Occipital lobe (tissue), 1 donor: ENCODE measurements at regions not wholly inside any gene's neighbourhood (a gene's known extent, or its start where the extent isn't known, plus 50 kb on each side); places are given as distances from the start of the nearest gene placed in this dataset.

Experiments used
- DNase-seq: peaks from one replicate; lab custom pipeline; 2025; lab: John Stamatoyannopoulos, UW

DNA sequence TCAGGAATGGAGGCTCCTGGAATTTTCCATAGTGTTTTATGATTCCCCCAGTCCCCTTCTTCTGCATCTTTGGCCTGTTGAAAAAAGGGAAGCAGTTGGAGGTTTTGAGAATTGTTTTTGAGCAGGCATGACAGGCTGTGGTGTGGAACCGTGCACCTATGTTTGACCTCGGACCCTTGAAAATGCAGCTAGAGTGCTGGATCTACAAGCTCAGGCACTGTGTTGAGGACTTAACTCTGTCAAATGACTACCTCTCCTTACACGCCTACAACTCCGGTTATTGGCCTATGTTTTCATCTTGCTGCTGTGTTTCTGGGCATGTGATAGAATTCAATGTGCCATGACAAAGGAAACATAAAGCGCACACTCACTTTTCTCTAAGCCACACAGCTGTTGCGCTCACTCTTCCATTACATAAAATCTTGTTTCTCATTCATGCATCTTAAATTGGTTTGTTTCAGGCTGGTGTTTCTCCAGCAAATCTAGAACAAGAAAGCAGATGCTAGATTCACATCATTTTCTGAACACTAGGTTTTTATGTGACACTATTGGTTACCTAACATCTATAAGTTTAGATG lies 616.6 kb downstream of the FGF9 start:
- no peak for DNase-seq

DNA sequence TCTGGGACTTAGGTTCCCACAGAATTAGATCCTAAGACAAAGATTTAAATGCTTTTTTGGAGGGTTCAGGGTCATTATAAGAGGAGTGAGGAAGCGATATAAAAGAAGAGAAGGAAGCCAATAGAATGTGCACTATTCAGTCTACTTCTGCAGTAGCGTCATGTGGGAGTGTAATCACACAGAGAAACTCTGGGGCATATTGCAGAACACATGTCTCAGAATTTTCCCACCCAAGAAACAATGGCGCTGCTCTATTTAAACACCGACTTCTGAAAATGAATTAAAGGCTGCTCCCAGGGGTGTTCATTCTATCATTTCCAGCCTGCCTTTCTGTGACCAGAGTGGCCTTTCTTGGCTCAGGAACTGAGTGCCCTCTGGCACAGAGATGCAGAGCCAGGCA lies 617.6 kb downstream of the FGF9 start:
- no peak for DNase-seq

DNA sequence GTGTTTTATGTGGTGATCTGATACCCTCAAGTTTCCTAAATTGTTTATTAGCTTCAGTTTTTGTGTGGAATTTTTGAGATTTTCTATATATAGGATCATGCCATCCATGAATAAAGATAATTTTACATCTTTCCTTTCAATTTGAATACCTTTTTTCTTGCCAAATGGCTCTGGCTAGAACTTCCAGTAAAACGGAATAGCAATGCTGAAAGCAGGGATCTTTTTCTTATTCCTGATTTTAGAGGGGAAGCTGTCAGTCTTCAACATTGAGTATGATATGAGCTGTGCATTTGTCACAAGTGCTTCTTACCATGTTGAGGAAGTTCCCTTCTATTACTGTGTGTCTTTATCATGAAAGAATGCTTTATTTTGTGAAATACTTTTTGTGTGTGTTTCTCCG lies 618.8 kb downstream of the FGF9 start:
- no peak for DNase-seq

DNA sequence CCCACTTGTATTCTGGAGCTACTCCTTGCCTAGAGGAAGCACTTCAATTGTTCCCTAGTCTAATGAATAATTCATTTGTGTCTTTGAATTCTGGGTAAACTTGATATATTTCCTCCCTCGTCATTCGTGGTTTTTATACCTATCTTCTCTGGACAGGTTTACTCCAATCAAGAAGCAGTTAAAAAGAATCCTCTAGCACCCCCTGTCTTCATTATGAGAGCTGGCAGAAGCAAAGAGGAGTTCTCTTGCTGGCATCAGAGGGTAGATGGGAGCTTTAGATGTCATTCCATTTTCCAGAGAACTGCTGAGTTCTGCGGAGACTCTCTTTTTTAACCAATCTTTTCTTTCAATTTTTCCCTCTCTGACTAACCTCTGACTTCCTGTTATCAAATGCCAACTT lies 627.7 kb downstream of the FGF9 start:
- no peak for DNase-seq

DNA sequence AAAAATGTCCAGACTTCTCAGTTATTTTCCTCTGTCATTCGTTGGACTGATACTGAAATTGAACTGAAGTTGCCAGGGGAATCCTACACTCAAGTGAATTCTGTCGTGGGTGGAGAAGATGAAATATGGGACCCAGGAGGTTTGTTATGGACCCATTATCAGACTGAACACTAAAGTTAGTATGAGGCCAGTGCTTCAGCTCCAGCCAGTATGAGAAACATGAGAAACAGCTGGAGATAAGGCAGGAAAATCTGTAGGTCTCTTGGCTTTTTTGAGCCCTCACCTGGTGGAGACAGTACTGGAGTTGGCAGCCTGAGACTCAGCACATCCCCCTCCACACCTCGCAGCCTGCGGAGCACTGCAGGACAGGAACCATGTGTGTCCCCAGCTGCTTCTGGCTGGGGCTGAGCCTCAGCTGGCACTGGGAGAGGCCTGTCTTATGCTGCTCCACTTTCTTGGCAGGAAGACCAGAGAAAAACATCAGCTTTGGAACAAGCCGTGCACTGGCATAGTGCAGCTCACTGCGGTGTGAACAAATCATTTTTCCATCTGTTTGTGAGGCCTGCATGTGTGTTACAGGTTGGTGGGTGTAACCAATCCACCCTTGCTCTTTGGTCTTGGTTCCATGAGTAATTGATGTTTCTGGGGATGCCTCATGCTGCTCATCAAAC lies 641.0 kb downstream of the FGF9 start:
- peak; percentile 49 for DNase-seq

DNA sequence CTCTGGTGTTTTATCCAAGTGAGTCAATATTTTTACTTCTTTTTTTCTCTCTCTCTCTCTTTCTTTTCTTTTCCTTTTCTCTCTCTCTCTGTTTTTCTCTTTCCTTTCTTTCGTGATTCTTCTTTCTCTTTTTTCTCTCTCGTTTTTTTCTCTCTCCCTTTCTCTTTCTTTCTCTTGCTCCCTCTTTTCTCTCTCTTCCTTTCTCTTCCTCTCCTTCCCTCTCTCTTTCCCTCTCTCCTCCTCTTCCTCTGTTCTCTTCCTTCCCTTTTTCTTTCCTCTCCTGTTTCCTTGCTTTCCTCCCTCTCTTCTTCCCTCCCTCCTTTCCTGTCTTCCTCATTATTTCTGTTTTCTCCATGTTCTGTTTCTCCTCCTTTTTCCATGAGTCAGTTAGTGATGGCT lies 641.5 kb downstream of the FGF9 start:
- DNase-seq = no peak

DNA sequence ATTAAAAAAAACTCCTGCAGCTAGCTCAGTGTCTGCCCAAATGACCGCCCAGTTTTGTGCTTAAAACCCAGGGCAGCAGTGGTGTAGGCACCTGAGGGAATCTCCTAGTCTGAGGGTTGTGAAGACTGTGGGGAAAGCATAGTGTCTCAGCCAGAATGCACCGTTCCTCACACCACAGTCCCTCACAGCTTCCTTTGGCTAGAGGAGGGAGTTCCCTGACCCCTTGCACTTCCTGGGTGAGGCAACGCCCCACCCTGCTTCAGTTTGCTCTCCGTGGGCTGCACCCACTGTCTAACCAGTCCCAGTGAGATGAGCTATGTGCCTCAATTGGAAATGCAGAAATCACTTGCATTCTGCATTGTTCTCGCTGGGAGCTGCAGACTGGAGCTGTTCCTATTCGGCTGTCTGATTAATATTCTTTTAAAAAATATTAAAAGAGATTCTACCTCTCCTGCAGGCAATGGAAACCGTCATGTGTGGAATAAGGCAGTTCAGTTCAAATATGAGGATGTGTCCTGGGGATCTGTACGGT lies 645.7 kb downstream of the FGF9 start:
- no peak for DNase-seq

DNA sequence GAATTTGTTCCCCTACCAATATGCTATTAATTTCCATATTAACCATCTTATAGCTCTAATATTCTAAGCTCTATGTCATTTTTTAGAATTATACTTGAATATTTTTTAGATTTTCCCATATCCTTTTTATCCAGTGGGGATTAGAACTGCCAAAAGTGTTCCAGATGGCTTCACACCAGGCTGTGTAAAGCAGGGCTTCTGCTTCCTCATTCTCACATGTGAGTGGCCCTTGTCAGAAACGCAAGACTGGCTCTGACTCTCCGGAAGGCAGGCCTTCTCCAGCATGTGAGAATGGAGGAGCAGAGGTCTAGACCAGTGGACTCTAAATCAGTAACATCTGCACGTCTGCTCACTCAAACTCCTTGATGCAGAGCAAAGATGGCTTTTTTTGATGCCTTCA lies 650.1 kb downstream of the FGF9 start:
- no peak for DNase-seq

DNA sequence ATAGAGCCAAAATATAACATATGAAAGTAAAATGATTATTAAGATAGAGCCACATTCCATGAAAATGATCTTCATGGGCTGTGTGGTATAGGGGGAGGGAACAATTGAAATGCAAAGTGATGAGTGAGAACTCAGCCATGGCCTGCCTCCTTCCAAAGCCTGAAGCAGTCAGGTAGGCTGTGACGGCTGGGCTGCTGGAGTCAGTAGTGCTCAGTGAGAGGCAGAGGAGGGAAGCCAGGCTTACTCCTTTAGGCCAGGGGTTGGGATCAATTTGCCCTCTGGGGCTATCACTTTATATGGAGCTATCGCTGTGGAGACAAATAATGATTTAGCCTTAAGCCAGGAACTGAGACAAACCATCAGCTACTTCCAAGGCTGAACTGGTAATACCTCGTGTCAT lies 654.9 kb downstream of the FGF9 start:
- no peak for DNase-seq

DNA sequence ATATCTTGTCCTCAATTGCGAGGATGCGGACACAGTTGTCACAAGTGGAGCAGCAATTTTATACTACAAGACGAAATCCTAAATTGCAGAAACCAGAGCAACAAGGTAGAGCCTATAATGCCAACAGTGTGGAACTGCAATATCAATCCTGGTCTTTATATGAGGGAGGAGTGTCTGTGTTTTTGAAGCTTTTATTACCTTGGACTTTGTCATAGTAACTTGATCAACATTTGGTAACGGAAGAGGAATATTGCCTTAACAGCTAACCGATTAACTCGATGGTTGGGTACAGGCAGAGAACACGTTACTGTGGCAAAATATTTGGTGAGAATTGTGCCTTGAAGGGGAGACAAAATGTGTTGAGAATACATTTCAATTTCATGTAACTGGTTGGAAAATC lies 661.5 kb downstream of the FGF9 start:
- no peak for DNase-seq

DNA sequence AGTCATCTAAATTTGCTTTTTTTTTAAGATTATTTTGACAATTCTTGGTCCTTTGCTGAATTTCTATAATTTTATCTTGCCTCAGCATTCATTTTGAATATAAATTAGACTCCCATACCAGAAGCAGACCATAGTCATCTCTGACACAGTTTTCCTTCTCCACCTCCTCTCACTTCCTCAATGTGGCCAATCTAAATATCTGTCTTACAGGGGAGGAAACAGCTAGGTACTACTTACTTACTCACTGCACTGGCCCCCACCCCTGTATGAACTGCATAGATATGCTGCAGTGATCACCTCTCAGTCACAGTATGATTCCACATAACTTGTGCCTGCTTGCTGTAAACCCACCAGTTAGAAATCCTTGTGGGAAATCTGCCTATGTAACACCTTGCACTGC lies 665.6 kb downstream of the FGF9 start:
- no peak for DNase-seq

DNA sequence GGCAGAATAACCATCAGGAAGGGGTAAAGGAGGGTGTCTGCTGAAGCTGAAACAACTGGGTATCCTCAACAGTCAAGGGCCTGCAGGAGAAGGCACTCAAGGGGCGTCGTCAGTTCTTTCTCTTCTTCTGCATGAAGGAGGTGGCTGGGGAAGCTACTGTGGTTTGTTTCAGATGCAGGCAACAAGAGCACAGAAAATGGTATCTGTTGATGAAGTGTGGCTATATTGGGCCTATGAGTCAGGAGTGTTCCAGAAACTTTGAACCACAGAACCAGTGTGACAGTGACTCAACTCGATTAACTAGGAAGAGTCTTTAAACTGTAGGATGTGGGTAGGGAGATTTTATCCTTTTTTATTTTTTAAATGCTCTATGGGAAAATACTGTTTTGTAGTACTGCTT lies 686.3 kb downstream of the FGF9 start:
- no peak for DNase-seq

DNA sequence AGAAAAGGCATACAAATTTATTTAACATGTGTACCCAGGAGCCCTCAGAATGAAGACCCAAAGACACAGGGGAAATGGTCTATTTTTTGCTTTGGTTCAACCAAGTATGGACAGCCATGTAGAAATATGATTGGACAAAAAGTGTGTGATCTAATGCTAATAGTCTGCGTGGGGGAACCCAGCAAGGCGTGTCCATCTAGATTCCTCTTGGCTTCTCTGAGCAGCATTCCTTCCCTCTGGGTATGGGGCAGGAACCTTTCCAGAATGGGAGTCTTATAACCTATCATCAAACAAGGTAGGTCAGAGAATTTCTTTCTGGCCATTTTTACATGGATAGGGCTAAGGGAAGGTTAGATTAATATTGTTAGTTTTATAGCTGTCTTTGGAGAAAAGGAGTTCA lies 698.2 kb downstream of the FGF9 start:
- no peak for DNase-seq

DNA sequence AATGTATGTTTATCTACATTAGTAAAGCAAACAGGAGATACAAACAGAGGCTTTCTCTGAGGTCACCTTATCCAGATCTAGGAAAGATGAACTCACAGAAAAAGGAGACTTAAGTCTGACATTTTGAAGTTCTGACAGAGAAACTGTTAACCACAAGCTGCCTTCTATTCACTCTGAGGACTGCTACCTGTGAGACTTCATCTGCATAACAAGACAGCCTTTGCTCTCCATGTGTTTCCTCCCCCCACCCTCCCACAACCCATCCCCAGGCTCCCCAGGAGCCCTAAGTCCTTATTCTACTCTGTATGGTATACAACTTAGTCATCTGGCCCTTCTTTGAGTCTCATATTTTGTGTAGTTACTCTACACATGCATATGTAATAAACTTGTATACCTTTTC lies 699.0 kb downstream of the FGF9 start:
- DNase-seq = no peak

DNA sequence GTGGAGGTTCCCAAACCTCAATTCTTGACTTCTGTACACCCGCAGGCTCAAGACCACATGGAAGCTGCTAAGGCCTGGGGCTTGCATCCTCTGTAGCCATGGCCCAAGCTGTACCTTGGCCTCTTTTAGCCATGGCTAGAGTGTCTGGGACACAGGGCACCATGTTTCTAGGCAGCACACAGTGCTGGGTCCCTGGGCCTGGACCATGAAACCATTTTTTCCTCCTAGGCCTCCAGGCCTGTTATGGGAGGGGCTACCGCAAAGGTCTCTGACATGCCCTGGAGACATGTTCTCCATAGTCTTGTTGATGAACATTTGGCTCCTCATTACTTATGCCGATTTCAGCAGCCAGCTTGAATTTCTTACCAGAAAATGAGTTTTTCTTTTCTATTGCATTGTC lies 701.4 kb downstream of the FGF9 start:
- no peak for DNase-seq

DNA sequence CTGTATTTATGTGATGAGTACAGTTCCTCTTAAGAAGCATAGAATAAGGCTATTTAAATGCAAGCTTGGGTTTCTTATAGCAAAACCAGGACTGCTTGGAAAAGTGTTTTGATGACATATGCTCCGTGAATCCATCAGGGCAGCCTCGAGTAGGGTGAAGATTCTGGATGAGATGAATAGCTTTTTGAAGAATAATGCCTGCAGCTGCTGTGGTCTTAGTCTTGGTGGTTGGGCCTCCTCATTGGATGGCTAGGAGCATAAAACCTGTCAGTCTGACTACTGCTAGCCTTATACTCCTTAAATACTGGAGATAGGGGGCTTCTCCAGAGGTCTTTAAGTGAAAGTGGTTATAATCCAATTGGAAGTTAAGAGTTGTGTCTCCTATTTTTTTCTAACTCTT lies 704.3 kb downstream of the FGF9 start:
- no peak for DNase-seq

DNA sequence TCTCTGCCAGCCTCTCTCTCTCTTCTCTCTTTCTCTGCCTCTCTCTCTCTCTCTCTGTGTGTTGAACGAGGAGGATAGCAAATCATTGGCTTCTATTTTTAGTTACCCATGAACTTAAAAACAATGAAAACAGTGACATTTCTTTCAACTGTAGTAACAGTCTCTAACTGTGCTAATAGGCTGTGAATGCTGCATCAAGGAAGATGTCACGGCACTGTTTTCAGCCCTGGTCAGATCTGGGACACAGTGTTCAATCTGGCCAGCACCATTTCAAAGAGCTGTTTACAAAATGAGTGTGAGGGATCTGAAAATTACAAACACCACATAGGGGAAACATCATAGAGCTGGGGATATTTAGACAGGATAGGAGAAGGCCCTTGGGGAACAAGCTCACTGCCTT lies 717.0 kb downstream of the FGF9 start:
- no peak for DNase-seq

DNA sequence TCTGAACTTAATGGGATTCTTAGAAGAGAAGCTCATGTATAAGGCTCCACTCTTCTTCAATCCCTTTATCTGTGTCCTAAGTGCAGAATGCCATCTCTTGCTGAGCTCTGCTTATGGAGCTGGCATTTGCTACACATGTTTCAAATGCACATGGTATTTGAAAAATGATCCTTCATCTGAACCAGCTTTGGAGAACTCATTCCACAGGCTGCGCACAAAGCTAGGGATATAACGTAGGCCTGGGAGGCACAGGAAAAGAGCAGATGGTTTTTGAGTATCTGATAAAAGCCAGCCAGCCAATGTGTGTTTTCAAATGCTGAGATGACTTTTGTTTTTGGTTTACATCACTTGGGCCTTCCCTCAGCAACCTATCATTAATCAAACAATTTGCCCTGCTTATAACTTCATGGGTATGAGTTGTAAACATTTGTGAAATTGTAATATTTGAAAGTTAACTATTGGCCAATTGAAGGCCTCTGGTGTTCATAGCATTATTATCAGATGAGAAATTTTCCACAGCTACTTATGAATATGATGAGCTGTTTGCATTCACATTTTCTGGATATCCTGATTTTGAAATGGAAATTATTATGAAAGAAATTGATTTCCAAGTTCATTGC lies 729.0 kb downstream of the FGF9 start:
- no peak for DNase-seq

DNA sequence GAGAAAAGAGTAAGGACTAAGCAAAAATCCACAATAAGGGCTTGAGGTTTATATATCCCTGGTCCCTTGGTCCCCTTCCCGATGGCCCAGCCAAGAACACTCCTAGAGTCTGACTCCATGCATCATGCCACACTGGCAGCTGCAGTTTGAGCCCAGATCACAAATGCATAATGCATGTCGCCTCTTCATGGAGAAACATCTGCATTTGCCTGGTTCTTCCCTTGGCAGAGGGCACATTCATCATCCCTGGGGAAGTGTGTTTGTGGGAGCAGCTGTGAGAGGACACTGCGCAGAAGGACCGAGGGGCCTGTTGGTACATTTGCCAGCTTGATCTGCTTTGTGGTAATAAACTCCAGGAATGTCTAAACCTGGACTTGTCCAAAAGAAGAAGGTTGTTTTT lies 731.8 kb downstream of the FGF9 start:
- no peak for DNase-seq

DNA sequence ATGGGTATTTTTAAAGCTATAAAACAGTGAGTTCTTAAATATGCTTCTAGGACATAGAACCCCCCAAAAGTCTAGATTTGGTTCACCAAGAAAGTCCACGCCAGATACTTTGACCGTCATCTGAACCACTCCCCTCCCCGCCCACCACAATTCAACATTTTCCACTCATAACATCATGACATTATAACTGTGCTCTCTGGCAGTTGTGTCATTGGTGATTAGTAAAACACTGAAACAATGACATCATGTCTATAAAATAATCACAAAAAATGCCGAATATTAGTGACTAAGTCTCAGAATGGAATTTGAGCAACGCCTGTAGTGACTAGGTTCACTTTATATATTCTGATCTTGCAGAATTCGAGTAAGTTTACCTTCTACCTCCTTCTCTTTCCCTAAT lies 732.3 kb downstream of the FGF9 start:
- no peak for DNase-seq

DNA sequence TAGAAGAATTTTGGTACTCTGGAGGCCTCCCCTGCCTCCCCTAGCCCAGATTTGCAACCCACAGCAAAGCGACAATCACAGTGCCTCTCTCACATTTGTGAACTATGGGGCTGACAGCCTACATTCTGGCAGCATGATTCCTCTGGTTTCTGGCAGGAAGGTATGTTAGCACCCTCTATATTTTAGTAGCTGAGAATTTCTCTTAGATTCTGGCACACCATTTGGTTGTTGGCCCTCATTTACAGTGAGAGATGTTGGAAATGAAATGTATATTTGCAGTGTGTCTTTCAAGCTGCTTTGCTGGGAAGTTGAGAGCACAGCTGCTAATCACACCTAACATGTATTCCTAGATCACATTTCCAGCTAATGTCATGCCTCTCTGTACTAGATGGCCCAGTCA lies 735.0 kb downstream of the FGF9 start:
- DNase-seq = no peak

DNA sequence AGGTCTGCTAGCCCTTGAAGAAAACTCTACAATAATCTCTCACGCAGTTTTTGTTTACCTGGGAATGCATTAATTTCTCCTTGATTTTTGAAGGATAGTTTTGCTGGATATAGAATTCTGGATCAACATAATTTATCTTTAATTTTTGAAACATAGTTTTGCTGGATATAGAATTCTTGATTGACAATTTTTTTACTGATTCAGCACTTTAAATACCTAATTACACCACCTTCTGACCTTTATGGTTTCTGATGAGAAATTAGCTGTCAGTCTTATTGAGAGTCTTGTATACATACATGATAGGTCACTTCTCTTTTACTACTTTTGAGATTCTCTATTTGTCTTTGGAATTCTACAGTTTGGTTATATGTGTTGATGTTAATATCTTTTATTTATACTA lies 741.6 kb downstream of the FGF9 start:
- DNase-seq = no peak

DNA sequence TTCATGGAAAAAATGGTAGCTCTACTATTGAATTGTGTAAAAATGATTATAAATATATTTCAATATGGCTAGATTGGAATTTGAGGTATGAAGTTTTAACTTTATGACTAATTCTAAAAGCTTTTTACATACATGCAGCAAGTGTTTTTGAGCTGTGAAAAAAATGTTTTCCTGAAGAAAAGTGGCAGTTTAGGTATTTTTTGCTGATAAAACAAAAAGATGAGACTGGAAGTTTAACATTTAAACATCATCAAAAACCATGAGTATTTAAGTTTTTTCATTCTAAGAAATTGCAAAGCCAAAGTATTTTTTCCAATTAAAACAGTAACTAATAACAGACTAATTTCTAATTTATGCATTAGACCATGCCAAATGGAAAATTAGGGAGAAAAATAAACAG lies 751.1 kb downstream of the FGF9 start:
- no peak for DNase-seq
